DMS 273 (cell line): ENCODE measurements at regions not wholly inside any gene's neighbourhood (a gene's known extent, or its start where the extent isn't known, plus 50 kb on each side); places are given as distances from the start of the nearest gene placed in this dataset.
"Not testable (repeated sequence)": the region's sequence is repeated elsewhere in the genome, so short reads cannot be mapped to it uniquely, and the experiment has no call there.

Source experiments
- DNase-seq: peaks from one replicate; lab custom pipeline; 2025; ENCODE audit not compliant: unreplicated experiment; lab: John Stamatoyannopoulos, UW

GRCh38 chr4:72945719-72946336 lies 123.7 kb downstream of the COX18 start:
- DNase-seq, result no peak

GRCh38 chr4:72942565-72942964 lies 127.0 kb downstream of the COX18 start:
- DNase-seq, result no peak

GRCh38 chr4:72938516-72938915 lies 131.0 kb downstream of the COX18 start:
- peak; percentile 52 for DNase-seq

GRCh38 chr4:72935462-72935861 lies 134.1 kb downstream of the COX18 start:
- no peak for DNase-seq

- no peak for DNase-seq
Measured at GRCh38 chr4:72933029-72933428, 136.5 kb downstream of the COX18 start.

GRCh38 chr4:72931346-72931745 lies 138.2 kb downstream of the COX18 start:
- no peak for DNase-seq

GRCh38 chr4:72929596-72930274 lies 139.8 kb downstream of the COX18 start:
- DNase-seq, result not testable (repeated sequence)

- DNase-seq, result no peak
Measured at GRCh38 chr4:72924814-72925213, 144.7 kb downstream of the COX18 start.

GRCh38 chr4:72919937-72920336 lies 149.6 kb downstream of the COX18 start:
- DNase-seq, result no peak

- DNase-seq, result no peak
Measured at GRCh38 chr4:72919464-72919863, 150.1 kb downstream of the COX18 start.

- DNase-seq, result no peak
Measured at GRCh38 chr4:72918362-72918761, 151.2 kb downstream of the COX18 start.

- no peak for DNase-seq
Measured at GRCh38 chr4:72911316-72911715, 158.2 kb downstream of the COX18 start.

GRCh38 chr4:72909461-72909860 lies 160.1 kb downstream of the COX18 start:
- DNase-seq, result peak; percentile 2

GRCh38 chr4:72902354-72902753 lies 167.2 kb downstream of the COX18 start:
- DNase-seq, result no peak

- no peak for DNase-seq
Measured at GRCh38 chr4:72901553-72901952, 168.0 kb downstream of the COX18 start.

- peak; percentile 40 for DNase-seq
Measured at GRCh38 chr4:72900952-72901351, 168.6 kb downstream of the COX18 start.

GRCh38 chr4:72899621-72900020 lies 169.9 kb downstream of the COX18 start:
- no peak for DNase-seq

- DNase-seq, result no peak
Measured at GRCh38 chr4:72899214-72899613, 170.3 kb downstream of the COX18 start.

GRCh38 chr4:72896515-72896914 lies 173.0 kb downstream of the COX18 start:
- DNase-seq, result no peak

GRCh38 chr4:72895408-72895807 lies 174.1 kb downstream of the COX18 start:
- no peak for DNase-seq

- DNase-seq, result no peak
Measured at GRCh38 chr4:72893354-72894066, 176.0 kb downstream of the COX18 start.

- no peak for DNase-seq
Measured at GRCh38 chr4:72888331-72888730, 181.2 kb downstream of the COX18 start.
